ENCODE measurements at regions not wholly inside any gene's neighbourhood (a gene's known extent, or its start where the extent isn't known, plus 50 kb on each side); places are given as distances from the start of the nearest gene placed in this dataset.
"Not testable (repeated sequence)": the region's sequence is repeated elsewhere in the genome, so short reads cannot be mapped to it uniquely, and the experiment has no call there.

GRCh38 chr4:114034189-114034588, 54.7 kb upstream of the ARSJ start:
- no peak for DNase-seq (ENCODE audit: low read depth in 2 of 2)

- DNase-seq (ENCODE audit: low read depth in 2 of 2) = no peak
Observed at GRCh38 chr4:114036426-114036825, 57.0 kb upstream of the ARSJ start.

DNA sequence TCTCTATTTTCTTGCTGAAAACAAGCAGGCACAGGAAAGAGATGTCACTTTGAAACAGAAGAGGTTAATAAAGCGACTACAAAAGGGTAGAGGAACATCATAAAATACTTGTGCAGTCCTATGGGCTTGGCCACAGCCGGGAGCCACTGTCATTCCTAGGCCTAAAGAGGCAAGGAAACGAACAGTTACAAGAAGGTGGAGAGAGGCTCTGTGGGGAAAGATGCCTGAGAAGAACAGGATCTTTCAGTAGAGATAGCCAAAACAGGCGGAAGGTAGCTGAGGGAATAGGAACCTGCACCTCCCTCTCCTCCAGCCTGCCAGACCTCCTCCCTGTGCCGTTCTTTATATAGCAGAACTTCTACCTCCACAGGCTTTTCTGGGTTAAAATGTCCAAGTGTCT, 57.4 kb upstream of the ARSJ start:
- DNase-seq (ENCODE audit: low read depth in 2 of 2) = no peak

DNA sequence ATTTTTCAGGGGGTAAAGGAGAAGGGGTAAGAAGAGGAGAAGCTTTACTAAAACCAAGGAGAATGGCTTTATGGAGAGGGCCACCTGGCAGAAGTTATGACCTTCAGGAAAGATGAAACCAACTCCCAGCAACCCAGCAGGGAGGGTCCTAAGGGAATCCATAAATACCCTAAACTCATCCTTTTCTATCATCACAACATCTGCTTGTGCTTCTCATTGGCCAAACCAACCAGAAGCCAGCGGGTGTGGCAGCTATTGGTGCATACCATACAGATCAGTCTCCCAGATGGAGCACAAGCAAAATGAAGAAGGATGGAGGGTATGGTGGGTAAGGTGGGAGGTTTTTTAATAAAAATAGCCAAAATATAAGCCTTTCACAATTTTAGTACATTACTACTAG, 58.5 kb upstream of the ARSJ start:
- no peak for DNase-seq (ENCODE audit: low read depth in 2 of 2)

- DNase-seq (ENCODE audit: low read depth in 2 of 2) = no peak
Observed at GRCh38 chr4:114038762-114039387, 59.4 kb upstream of the ARSJ start.

- DNase-seq (ENCODE audit: low read depth in 2 of 2) = no peak
Observed at GRCh38 chr4:114040319-114041116, 61.1 kb upstream of the ARSJ start.

GRCh38 chr4:114041117-114041475, 61.6 kb upstream of the ARSJ start:
- DNase-seq (ENCODE audit: low read depth in 2 of 2) = no peak

- no peak for DNase-seq (ENCODE audit: low read depth in 2 of 2)
Observed at GRCh38 chr4:114043116-114043515, 63.7 kb upstream of the ARSJ start.

GRCh38 chr4:114044351-114044750, 64.9 kb upstream of the ARSJ start:
- not testable (repeated sequence) for DNase-seq (ENCODE audit: low read depth in 2 of 2)

GRCh38 chr4:114046331-114046730, 66.9 kb upstream of the ARSJ start:
- DNase-seq (ENCODE audit: low read depth in 2 of 2) = no peak

- DNase-seq (ENCODE audit: low read depth in 2 of 2) = not testable (repeated sequence)
Observed at GRCh38 chr4:114048154-114048553, 68.7 kb upstream of the ARSJ start.

DNA sequence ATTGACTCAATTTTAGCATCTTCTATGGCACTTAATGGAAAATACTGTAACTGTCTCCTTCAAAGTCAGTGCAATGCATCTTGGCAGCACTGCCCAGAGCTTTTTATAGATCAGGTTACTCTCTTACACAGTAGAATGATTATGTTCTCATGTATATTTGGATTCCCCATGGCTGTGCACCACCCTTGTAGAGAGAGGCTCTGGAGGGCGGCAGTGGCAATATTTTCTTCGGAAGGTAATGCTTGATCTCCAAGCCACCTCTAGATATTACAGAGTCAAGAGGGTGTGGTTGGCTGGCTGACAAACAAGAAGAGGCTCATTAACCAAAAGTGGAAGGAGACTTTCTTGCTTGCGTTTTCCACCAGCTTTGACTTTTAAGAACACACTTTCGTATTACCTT, 72.8 kb upstream of the ARSJ start:
- DNase-seq (ENCODE audit: low read depth in 2 of 2) = no peak

DNA sequence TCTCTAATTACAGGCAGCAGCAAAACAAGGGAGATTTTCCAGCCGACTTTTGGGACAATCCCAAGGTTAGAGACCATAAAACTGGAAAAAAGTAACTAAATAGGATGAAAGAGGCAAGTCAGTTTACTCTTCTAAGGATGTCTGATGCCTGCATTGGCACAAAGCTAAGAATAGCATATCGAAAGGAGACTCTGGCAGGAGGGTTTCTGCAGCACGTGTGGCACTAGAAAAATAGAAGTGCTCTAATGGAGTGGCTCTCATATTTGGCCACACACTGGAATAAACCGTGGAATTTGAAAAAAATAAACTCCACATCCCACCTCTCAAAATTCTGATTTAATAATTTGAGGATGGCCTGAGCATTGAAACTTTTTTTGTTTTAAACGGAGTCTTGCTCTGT, 77.2 kb upstream of the ARSJ start:
- DNase-seq (ENCODE audit: low read depth in 2 of 2) = no peak

DNA sequence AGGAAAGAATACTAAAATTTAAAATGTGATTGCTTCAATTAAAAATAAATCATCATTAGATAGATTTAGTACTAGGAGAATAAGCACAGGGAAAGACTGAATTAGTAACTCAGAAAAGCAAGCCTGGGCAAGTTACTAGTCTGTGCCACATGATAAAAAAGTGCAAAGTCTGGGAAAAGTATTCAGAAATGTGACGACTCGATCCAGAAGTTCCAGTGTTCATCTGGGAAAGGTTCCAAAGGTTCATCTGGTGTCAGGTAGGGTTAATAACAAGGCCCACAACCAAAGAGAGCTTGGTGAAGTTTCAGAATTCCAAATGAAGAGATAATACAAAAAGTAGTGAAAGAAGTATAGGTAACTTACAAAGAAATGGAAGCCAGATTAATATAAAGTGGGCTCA, 78.3 kb upstream of the ARSJ start:
- DNase-seq (ENCODE audit: low read depth in 2 of 2) = no peak

GRCh38 chr4:114062499-114062898, 83.1 kb upstream of the ARSJ start:
- DNase-seq (ENCODE audit: low read depth in 2 of 2) = no peak

DNA sequence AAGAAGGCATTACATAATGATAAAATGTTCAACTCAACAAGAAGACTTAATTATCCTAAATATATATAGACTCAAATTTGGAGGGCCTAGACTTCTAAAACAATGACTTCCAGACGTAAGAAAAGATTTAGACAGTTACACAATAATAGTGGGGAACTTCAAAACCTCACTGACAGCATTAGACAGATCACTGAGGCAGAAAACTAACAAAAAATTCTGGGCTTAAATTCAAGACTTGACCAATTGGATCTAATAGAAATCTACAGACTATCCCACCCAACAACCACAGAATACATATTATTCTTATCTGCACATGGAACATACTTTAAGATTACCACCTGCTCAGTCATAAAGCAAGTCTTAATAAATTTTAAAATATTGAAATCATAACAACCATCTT, 93.3 kb upstream of the ARSJ start:
- DNase-seq (ENCODE audit: low read depth in 2 of 2) = no peak

DNA sequence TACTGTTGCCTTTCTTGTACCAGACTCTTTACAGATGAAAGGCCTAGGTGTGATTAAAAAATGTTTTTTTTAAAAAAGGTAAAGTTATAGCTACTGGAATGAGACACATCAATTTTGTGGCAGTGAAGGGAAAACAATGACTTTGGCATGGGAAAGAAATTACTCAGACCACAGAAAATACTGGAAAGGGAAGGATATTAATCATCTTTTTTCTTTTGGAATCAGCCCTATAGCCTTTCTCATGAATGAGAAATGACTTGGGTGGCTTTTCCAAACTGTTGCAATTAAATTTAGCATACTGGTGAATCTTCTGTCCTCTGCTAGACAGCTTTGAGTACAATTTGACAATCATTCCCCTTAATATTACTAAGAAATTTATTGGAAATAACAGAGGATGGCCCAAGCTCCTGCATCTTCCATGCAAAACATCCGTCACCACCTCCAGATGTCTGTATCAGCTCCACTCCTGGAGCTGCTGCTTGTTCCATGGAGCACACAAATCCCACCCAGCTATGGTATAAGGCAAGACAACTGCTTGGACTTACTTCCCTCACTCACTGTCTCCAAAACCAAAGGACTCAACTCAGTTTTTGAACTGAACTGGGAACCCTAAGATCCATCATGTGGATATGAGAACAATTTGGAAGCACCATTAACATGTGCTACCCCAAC, 97.6 kb upstream of the ARSJ start:
- DNase-seq (ENCODE audit: low read depth in 2 of 2) = no peak

GRCh38 chr4:114077610-114078009, 98.2 kb upstream of the ARSJ start:
- DNase-seq (ENCODE audit: low read depth in 2 of 2) = no peak

DNA sequence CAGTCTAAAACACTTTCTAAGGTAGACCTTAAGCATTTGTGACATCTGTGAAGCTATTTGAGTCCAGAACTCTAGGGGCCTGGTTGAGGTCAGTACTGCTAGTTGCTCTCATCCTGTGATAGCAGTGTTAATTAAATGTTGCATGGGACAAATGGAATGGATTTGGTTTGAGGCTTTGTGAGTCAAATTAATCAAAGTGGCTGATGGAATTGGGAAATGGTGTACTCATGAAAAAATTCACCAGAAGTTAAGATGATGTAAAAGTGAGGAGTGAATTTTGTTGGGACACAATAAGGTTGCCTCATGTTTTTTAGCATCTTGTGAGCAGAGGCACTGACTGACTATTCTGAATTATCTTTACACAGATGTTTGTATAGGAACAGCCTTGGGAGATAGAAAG, 99.2 kb upstream of the ARSJ start:
- DNase-seq (ENCODE audit: low read depth in 2 of 2) = no peak

GRCh38 chr4:114081783-114082182, 102.3 kb upstream of the ARSJ start:
- no peak for DNase-seq (ENCODE audit: low read depth in 2 of 2)

DNA sequence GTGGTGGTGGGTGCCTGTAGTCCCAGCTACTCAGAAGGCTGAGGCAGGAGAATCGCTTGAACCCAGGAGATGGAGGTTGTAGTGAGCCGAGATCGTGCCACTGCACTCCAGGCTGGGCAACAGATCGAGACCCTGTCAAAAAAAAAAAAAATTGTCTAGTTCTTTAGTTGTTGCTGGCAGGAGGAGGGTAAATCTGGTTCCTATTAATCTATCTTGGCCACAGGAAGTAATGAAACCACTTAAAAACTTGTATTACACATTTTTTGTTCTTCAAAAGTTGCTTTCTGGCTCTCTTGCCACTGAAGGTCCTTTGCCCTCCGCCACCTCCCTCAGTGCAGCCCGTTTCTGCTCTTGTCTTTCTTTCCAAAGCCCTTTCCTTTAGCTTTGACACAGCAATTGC, 102.9 kb upstream of the ARSJ start:
- DNase-seq (ENCODE audit: low read depth in 2 of 2) = no peak

DNA sequence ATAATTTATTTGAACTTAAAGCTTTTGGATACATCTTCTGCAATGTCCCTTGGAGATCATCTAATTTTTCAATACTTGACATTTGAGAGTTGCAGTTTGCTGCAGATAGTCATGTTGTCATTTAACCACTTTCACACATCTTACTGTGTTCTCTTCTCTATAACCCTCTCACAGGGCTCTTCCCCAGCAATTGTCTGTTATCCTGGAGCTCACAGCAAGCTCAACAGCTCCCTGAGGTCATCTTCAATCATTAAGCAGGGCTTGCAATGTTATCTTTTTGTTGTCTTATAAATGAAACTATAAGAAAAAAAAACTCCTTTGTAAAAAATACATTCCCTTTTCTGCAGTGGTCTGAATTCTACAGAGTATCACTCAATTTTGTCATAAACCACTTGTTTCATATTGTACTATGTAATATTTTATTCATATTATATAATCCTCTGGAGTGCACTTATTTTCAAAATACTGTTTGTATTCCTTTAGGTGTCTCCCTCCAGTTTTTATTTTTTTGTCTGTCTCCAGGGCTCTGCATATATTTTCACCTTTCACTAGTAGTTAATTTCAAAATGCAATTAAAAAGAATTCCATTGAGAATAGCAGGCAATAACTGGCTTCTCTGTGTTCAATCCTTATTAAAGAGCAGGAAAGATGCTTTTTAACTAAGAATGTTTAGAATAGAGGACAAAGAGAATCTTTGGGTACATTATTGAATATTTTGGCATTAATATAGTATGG, 106.3 kb upstream of the ARSJ start:
- no peak for DNase-seq (ENCODE audit: low read depth in 2 of 2)
